ENCODE measurements at regions not wholly inside any gene's neighbourhood (a gene's known extent, or its start where the extent isn't known, plus 50 kb on each side); places are given as distances from the start of the nearest gene placed in this dataset.

- no peak for TF ChIP-seq ZBTB33 (IDR thresholded peaks at IDR 0.05)
- no peak; the same call in 1 of the 2 replicates for TF ChIP-seq CHD4 (IDR thresholded peaks at IDR 0.05)
- peak; percentile 94 for TF ChIP-seq TCF7 (IDR thresholded peaks at IDR 0.05; ENCODE audit: borderline replicate concordance)
- TF ChIP-seq BCL11A (IDR thresholded peaks at IDR 0.05; ENCODE audit: low read depth, low read length) = peak; percentile 96
- peak; percentile 46 for TF ChIP-seq CUX1 (IDR thresholded peaks at IDR 0.05; ENCODE audit: insufficient replicate concordance, low read depth, low read length)
- TF ChIP-seq NFYB (IDR thresholded peaks at IDR 0.05; ENCODE audit: insufficient read depth, low read depth, low read length) = no peak
- peak; percentile 98 for TF ChIP-seq DPF2 (IDR thresholded peaks at IDR 0.05)
- TF ChIP-seq KLF5 (IDR thresholded peaks at IDR 0.05; ENCODE audit: partially characterized antibody) = no peak
- TF ChIP-seq PBX3 (IDR thresholded peaks at IDR 0.05; ENCODE audit: insufficient replicate concordance, low read depth, low read length) = no peak
- TF ChIP-seq NFIC (IDR thresholded peaks at IDR 0.05; ENCODE audit: low read depth, low read length) = peak; percentile 94
- no peak; the same call in 1 of the 2 replicates for TF ChIP-seq RBBP5 (conservative IDR thresholded peaks at IDR 0.05)
- TF ChIP-seq ZSCAN29 (IDR thresholded peaks at IDR 0.05) = 0 out of 2 replicates have a peak, but pooled peaks have one; percentile 37
- TF ChIP-seq ETV6 (conservative IDR thresholded peaks at IDR 0.05 in 1 of 2, IDR thresholded peaks at IDR 0.05 in 1 of 2; ENCODE audit: borderline replicate concordance in 1 of 2, low read depth in 1 of 2) = peak in 1 of 2 experiments; percentile 72; a peak in 2 of 4 replicates
- no peak for TF ChIP-seq HDAC2 (IDR thresholded peaks at IDR 0.05)
- TF ChIP-seq RELA (IDR thresholded peaks at IDR 0.05; ENCODE audit: borderline replicate concordance, partially characterized antibody) = peak; percentile 92
- peak; percentile 79 for TF ChIP-seq CBFB (IDR thresholded peaks at IDR 0.05; ENCODE audit: low read depth)
- peak; percentile 90; the same call in 1 of the 2 replicates for TF ChIP-seq BACH1 (IDR thresholded peaks at IDR 0.05; ENCODE audit: borderline replicate concordance)
- no peak for TF ChIP-seq ZBTB4 (CRISPR knock-in tag; IDR thresholded peaks at IDR 0.05)
- TF ChIP-seq MAX (IDR thresholded peaks at IDR 0.05; ENCODE audit: low read depth, low read length) = no peak; the same call in 1 of the 2 replicates
Measured at GRCh38 chr5:125006011-125006685, 259.7 kb upstream of the ZNF608 start (continued).

All from GM12878 (cell line).